AG04450 (cell line): ENCODE measurements at regions not wholly inside any gene's neighbourhood (a gene's known extent, or its start where the extent isn't known, plus 50 kb on each side); places are given as distances from the start of the nearest gene placed in this dataset.

Source experiments
- CTCF ChIA-PET: fragments of 300-600, 350-600 bp; formaldehyde crosslinking; extraction: SDS; loops from one replicate; lab custom pipeline; 2022; ENCODE audit warnings: antibody characterized with exemption, inconsistent platforms; lab: Charles Lee
- POLR2A ChIA-PET: fragments of 350-600 bp; formaldehyde crosslinking; extraction: SDS; loops from one replicate; lab custom pipeline; 2021; ENCODE audit warnings: antibody characterized with exemption, inconsistent platforms; lab: Yijun Ruan, JAX
- DNase-seq: peaks from one replicate; pipeline ENCODE4 v3.0.0-alpha.2; 2011; ENCODE audit warnings: low read depth, low spot score
- H3K27ac ChIP-seq: one replicate; pipeline ENCODE4 v1.5.1; 2012; ENCODE audit warnings: low read depth, low read length, control low read depth
- H3K27me3 ChIP-seq: one replicate; pipeline ENCODE4 v1.6.0; 2012; ENCODE audit warnings: low read length; ENCODE audit not compliant: control insufficient read depth, insufficient read depth
- H3K4me3 ChIP-seq: 2 replicates; pipeline ENCODE4 v1.5.1; 2011; ENCODE audit warnings: mild to moderate bottlenecking, low read depth, low read length, control low read depth
- H3K9me3 ChIP-seq: 2 replicates; pipeline ENCODE4 v1.5.1; 2012; ENCODE audit warnings: low read length; ENCODE audit not compliant: control insufficient read depth, insufficient read depth
- CTCF ChIP-seq: IDR thresholded peaks from 2 replicates; pipeline ENCODE4 v1.5.1; 2011; ENCODE audit warnings: low read depth, low read length, control low read depth, inconsistent platforms

- CTCF ChIA-PET = no interaction called here
- peaks cover 6% of the 10 kb centered on the region; the same call in 1 of the 2 replicates for H3K9me3 ChIP-seq
- H3K27ac ChIP-seq = no peak overlapping the region
- H3K27me3 ChIP-seq = no peaks in the 10 kb centered on the region
- TF ChIP-seq CTCF = no peak
- POLR2A ChIA-PET = no interaction called here
- H3K4me3 ChIP-seq = no peak overlapping the region
- no peak for DNase-seq
These were observed 945.3 kb upstream of the GRIA3 start for GRCh38 chrX:122238801-122239200.

- H3K4me3 ChIP-seq = no peak overlapping the region
- H3K9me3 ChIP-seq = peaks cover 6% of the 10 kb centered on the region; the same call in 1 of the 2 replicates
- no peak for DNase-seq
- H3K27ac ChIP-seq = no peak overlapping the region
- no peaks in the 10 kb centered on the region for H3K27me3 ChIP-seq
- no peak for TF ChIP-seq CTCF
- POLR2A ChIA-PET = no interaction called here
- CTCF ChIA-PET = no interaction called here
These were observed 942.1 kb upstream of the GRIA3 start for GRCh38 chrX:122241959-122242358.

- no peak for DNase-seq
- TF ChIP-seq CTCF = no peak
- no peaks in the 10 kb centered on the region for H3K27me3 ChIP-seq
- POLR2A ChIA-PET = no interaction called here
- H3K4me3 ChIP-seq = no peak overlapping the region
- no peaks in the 10 kb centered on the region for H3K9me3 ChIP-seq
- no peak overlapping the region for H3K27ac ChIP-seq
- CTCF ChIA-PET = no interaction called here
These were observed 940.0 kb upstream of the GRIA3 start for GRCh38 chrX:122244080-122244479.

DNA sequence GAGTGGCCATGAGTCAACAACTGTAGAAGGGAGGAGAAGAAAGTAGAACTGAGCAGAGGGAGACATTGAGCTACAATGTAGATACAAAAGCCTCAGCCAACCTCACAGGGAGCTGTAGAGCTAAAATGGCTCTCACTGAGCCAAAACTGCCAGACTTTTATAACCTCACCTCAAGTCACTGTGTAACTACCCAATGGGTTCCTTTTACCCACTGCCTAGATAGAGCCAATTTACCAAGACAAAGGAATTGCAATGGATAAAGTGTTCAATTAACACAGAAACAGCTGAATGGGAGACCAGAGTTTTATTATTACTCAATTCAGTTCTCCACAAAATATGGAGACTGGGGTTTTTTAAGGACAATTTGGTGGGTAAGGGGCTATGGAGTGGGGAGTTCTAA, 938.9 kb upstream of the GRIA3 start:
- no peak for DNase-seq
- Histone ChIP-seq H3K27me3 (no peaks in the 10 kb centered on the region), H3K4me3 (no peak overlapping the region), H3K27ac (no peak overlapping the region), H3K9me3 (no peaks in the 10 kb centered on the region)
- ChIA-PET POLR2A (no interaction called here), CTCF (no interaction called here)
- no peak for TF ChIP-seq CTCF

GRCh38 chrX:122245943-122246342, 938.1 kb upstream of the GRIA3 start:
- Histone ChIP-seq H3K27ac (no peak overlapping the region), H3K4me3 (no peak overlapping the region), H3K27me3 (no peaks in the 10 kb centered on the region), H3K9me3 (no peaks in the 10 kb centered on the region)
- DNase-seq = no peak
- ChIA-PET CTCF (no interaction called here), POLR2A (no interaction called here)
- no peak for TF ChIP-seq CTCF
